ENCODE measurements at regions not wholly inside any gene's neighbourhood (a gene's known extent, or its start where the extent isn't known, plus 50 kb on each side); places are given as distances from the start of the nearest gene placed in this dataset.

DNA sequence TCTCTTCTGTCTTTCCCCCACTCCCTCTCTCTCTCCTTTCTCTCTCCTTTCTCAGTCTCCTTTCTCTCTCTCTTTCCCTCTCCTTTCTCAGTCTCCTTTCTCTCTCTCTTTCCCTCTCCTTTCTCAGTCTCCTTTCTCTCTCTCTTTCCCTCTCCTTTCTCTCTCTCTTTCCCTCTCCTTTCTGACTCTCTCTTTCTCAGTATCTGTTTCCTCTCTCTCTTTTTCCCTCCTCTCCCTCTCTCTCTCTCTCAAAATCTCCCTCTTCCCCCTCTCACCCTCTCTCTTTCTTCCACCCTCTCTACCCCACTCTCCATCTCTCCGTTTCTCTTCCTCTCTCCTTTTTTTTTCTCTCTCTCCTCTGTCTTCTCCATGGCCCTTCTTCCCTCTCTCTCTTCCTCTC is 258.8 kb downstream of the ASMT start:
- TF ChIP-seq, protein P1, sequence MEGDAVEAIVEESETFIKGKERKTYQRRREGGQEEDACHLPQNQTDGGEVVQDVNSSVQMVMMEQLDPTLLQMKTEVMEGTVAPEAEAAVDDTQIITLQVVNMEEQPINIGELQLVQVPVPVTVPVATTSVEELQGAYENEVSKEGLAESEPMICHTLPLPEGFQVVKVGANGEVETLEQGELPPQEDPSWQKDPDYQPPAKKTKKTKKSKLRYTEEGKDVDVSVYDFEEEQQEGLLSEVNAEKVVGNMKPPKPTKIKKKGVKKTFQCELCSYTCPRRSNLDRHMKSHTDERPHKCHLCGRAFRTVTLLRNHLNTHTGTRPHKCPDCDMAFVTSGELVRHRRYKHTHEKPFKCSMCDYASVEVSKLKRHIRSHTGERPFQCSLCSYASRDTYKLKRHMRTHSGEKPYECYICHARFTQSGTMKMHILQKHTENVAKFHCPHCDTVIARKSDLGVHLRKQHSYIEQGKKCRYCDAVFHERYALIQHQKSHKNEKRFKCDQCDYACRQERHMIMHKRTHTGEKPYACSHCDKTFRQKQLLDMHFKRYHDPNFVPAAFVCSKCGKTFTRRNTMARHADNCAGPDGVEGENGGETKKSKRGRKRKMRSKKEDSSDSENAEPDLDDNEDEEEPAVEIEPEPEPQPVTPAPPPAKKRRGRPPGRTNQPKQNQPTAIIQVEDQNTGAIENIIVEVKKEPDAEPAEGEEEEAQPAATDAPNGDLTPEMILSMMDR (IDR thresholded peaks at IDR 0.05), result no peak
- no peak for TF ChIP-seq POLR2A (IDR thresholded peaks at IDR 0.05)
